HUDEP-2 (cell line): ENCODE measurements at regions not wholly inside any gene's neighbourhood (a gene's known extent, or its start where the extent isn't known, plus 50 kb on each side); places are given as distances from the start of the nearest gene placed in this dataset.

Source experiments
- DNase-seq, 76 experiments: peaks; one replicate each; lab custom pipeline; 2025; ENCODE audit not compliant: unreplicated experiment in 76 of 76; lab: John Stamatoyannopoulos, UW

DNA sequence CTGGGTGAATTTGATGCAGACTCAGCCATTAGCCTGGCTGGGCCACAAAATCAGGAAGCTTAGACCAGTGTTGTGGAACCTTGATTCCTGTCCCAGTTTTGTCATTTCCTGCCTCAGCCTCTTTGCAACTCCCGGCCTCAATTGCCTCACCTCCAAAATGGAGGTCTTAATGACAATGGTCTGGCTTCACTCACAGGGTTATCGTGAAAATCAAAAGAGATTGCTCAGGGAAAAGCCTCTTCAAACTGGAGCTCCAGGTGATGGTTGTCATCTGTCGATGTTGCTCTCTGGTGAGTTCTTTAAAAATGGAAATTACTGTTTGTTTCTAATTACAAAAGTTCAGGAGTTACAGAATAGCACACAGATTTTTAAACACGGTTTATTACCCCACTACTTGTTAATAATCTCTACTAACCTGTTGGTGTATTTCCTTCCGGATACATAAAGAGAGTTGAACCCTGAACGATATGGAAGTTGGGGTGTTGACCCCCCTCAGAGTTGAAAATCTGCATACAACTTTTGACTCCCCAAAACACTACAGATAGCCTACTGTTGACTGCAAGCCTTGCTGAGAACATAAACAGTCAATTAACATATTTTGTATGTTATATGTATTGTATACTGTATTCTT, 109.9 kb upstream of the CPEB4 start:
- no peak for DNase-seq

DNA sequence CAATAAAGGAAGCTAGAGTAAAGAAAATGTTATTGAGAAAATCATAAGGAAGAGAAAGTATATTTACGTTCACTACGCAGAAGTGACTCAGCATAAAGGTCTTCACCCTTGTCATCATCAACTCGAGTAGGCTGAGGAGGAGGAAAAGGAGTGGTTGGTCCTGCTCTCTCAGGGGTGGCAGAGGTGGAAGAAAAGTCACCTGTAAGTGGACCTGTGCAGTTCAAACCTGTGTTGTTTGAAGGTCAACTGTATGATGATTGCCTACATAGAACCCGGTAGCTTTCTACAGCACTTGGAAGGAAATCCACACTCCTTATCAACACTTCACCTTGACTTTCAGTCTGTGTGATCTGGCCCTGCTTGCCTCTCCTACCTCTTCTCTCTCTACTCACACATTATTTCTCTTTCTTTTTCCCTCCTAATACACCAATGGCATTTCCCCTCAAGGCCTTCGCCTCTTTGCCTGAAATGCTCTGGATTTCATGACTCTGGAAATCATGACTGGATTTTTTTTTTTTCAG, 109.3 kb upstream of the CPEB4 start:
- DNase-seq, result no peak

DNA sequence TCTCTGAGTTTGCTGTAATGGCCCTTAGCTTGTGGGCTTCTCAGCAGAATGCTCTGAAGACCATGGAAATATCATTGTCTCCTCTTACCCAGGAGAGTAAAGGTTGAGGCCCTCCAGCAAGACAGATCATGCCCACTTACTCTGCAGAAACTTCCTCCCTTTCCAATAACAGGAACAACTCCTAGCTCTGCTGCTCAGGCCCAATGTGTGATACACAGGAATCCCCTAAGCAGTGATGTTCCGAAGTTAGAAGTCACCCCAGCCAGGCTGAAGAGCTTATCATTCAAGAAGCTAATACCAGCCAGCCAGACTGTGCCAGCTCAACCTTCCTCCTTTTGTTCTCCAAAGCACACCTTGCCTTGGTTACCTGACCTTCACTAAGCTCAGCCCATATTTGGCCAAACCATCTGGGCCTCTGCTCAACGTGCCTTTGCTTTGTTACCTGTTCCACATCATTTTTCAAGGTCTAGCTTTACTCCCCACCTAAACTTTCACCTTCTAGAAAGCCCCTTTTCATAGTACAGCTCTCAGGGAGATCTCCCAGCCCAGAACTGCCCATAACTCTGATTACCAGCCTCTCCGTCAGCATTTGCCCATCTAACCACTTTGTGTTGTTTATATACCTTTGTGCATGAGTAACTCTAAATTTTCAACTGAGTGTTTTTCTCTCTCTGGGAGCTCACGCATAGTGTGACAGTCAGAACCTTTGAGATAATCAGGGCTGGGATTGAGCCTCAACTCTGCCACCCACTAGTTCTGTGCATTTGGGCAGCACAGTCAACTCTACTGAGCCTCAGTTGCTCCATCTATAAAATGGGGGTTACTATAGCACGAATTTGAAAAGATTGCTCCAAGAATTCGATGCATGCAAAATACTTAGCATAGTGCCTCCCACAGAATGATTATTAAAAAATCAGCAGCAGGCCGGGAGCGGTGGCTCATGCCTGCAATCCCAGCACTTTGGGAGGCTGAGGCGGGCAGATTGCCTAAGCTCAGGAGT, 107.6 kb upstream of the CPEB4 start:
- DNase-seq, result no peak

DNA sequence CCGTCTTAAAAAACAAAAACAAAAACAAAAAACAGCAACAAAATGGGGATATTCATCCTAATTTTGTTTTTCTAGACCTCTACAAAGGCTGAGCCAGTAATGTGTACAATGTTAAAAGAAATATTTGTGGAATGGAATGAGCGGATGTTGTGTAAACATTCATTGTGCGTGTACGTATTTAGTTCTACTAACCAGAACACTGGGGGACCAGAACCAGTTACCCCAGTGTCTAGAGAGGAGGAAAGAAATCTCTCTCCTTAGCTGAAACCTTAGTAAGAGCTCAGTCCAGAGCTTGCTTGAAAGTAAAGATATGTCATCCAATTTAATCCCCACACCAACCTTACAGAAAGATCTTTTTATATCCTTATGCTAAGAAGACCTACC, 106.7 kb upstream of the CPEB4 start:
- no peak for DNase-seq

DNA sequence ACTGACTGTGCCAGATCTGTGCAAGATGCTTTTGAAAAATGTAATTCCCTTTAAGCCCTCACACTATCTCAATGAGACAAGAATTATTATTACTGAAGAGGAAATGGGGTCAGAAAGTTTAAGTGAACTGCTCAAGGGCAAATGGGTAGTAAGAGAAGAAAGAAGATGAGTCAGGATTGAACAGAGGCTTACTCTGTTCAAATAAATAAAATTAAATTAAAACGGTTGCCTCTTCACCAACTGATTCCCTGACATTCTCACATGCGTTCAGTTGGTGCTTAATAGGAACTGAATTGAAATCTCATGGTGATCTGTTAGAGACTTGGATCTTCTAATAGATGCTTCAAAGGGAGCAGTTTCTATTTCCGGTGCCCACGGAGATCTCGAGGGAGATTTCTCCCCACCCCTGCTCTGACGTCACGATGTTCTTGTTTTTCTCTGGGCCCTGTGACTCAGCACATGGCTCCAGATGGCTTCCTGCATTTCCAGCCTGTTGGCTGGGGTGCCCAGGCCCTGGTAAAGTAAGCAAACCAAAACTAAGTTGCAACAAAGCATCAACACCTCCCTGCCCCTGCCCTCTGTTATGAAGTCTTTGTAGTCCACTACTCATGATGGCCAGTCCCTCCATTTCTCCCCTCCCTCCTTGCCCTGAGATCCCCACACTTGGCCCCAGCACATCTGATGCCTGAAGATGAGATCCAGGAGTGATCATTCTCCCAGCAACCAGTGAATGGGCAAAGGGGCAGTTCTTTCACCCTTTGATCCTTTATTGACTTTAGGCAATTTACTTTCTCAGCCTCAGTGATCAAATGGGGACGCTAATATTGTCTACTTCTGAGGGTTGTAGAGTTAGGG, 106.1 kb upstream of the CPEB4 start:
- DNase-seq, result peak in 43 of 76 experiments; percentile 9 to 65 (median 27)

DNA sequence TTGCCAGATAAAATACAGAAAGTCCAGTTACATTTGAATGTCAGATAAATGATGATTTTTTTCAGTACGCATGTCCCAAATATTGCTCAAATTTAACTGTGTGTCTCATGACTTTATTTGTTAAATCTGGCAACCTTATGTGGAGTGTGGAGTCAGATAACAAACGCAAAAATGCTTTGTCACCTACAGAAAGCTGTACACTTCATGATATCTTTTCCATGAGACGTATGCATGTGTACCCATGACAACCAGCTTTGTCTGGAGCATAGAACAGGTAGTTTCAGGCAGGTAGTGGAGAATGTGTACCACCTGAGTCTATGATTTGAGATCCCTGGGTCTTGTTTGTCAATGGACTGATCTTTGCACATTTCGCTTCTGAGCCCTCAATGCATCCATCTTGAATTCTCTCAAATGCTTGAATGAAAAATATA, 105.5 kb upstream of the CPEB4 start:
- DNase-seq, result peak in 40 of 76 experiments; percentile 10 to 78 (median 48)

DNA sequence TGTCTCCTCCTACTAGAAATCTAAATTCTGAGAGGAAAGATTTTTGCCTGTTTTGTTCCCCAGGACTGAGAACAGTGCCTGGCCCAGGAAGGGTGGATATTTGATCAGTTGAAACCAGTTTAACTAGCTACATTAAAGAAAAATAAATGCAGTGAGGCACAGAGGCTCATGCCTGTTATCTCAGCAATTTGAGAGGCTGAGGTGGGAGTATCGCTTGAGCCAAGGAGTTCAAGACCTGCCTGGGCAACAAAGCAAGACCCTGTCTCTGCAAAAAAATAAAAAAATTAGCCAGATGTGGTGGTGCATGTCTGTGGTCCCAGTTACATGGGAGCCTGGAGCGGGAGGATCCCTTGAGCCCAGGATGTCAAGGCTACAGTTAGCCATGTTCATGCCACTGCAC, 104.8 kb upstream of the CPEB4 start:
- no peak for DNase-seq

DNA sequence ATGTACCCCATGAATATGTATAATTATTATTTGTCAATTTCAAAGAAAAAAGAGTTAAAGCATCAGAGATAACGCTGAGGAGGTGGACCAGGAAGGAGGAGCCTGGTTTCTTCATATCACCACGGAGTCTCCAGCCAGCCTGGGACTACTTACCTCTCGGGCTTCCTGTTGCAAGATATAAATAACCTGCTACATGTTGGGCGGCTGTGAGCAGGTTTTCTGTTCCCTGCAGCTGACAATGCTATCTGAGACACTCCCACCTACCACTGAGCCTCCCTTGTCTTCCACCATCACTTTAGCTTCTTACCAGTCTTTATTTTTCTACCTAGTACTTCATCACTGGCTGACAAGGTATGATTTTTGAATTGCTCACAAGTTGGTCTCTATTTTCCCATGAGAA, 102.7 kb upstream of the CPEB4 start:
- DNase-seq, result no peak

DNA sequence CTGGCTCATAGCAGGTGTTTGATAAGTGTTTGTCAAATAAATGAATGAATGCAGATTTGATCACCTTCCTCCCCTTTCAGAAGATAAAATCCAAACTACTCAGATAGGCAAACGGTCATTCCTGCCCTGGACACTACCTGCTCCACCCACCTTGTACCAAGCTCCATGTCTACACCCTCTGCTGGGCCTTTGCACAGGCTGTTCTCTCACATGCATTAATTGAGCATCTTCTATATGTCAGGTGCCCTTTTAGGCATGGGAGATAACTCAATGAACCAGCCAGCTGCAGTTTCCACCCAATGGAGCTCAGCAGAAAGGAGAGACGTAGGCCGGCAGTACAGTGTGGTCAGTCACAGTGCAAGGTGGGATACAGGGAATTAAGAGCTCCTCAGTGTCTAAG, 102.3 kb upstream of the CPEB4 start:
- no peak for DNase-seq

DNA sequence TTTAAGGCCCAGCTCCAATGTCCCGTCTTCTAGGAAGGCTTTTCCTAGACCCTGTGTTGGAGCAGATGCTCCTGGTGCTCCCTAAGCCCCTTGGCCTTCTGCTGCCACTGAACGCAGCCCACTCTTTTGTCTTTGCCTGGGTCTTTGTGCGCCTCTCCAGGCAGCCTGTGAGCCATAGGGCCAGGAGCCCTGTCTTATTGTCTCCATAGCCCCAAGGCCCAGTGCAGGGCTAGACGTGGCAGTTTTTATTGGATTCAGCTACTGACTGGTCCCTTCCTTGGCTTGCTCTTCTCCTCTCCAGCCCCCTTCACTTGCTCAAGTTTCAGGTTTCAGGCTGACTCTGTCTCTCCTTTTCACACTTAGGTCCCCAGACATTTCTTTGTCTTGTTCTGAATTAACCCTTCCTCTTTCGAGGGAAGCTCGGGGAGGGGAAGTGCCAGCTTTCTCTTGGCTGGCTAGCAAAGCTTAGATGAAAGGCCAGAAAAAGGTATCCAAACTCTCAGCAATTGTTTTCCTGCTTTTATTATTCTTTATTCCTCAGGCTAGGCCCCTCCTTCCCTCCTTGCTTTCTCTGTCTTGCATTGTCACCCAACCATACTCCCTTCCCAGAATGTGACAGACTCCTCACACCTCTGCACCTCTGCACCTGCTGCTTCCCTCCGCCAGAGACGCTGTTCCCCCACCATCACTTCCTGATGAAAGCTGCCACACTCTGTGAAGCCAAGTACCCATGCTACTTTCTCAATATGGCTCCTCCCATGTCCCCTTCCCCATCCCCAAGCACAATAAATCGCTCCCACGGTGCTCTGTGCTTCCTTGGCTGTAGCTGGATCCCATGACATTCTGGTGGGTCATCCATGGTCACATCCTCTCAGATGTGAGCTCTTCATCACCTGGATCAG, 101.6 kb upstream of the CPEB4 start:
- no peak for DNase-seq

DNA sequence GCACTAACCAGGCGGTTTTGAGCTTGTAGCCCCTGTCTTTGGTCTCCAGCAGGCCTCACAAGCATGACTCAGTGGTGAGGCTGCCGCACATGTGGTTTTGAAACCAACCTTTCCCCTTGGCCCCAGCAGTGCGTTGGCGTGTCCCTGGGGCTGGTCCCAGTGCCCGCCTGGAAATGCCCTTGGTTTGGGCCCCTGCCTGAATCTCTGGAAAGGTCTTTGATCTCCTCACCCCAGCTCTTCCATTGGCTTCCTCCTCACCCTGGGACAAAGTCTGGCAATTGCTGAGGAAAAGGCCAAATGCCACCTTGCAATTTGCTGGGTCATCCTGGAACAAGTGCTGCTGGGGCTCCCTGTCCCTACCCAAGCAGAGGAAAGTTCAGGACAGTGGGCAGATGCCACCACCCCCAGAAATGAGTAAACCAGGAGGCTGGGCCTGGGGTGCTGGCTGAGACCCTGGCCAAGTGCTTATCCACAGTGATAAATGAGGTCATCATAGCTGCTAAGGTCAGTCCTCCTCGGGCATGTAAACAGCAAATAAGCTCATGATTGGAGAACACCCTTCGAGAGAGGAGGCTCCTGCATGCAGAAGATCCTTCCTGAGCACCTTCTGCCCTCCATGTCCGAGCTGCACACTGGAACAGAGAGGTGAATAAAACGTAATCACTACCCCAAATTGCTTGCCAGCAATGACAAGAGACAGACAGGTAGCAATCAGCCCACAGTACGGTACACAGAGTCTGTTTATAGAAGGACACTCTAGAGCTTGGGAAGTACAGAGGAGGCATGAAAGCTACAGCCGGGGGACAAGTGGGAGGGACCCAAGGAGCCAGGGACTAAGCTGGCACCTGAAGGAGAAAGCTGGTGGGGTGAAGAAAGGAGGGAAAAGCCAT, 98.9 kb upstream of the CPEB4 start:
- peak in 9 of 76 experiments; percentile 7 to 31 (median 21) for DNase-seq

DNA sequence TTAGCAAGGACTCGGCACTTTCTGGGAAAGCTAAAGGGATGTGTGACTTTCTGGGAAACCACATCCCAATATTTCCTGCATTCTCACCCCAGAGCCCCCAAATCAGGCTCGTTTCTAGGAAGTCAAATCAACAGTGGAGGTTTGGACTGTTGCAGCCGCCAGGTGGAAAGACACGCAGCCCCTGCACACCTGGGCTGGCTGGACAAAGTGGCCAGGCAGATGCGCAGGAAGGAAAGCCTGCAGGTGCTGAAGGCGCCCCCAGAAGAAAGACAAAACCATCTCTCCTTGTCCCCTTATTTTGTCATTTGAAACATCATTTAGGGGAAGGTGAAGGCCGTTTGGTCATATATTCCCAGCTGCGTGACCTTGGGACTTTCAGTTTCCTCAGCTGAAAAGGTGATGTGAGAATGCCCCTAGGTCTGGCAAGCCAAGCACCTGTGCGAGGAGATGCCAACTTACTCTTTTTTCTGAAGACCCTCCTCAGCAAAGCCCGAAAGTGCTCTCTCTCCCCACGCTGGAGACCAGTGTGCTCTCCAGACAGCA, 97.9 kb upstream of the CPEB4 start:
- DNase-seq, result no peak

DNA sequence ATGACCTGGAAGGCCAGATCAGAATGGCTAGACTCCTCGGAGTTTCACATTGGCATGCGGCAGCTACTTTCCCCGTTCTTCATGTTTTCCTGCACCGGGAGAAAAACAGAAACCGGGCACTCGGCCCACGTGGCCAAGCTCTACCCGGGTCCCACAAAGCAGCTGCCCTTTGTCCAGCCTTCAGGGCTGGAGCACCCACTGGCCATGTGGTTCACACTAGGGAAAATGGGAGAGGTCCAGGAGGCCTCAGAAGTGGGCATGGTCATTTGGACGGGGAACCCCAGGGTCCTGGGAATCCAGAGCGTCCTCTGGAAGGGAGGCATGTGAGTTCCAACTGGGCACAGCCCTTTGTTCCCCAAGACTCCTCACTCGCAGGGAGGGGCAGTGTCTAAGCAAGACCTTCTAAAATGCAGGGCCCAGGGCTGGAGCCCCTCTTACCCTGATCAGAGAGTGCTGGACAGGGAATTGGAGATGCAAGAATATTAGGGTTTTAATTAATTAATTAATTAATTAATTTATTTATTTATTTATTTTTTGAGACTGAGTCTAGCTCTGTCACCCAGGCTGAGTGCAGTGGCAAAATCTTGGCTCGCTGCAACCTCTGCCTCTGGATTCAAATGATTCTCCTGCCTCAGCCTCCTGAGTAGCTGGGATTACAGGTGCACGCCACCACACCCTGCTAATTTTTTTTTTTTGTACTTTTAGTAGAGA, 97.2 kb upstream of the CPEB4 start:
- no peak for DNase-seq

DNA sequence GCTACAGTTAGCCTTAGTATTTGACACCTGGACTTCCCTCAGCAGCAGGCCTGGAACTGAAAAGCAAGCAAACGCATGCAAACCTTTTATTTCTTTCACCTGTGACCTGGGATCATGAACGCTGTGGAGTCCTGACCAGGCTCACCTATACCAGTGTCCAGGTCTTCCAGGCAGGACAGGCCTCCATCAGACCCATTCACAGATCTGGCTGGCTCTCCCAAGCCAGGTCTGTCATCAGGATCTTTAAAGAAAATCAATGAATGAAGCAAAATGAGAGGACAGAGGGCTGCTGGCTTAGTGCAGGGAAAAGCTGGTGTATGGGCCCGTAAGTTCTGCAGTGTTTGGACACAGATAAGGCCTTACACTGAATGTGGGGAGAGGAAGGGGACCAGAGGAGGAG, 96.3 kb upstream of the CPEB4 start:
- DNase-seq, result no peak

DNA sequence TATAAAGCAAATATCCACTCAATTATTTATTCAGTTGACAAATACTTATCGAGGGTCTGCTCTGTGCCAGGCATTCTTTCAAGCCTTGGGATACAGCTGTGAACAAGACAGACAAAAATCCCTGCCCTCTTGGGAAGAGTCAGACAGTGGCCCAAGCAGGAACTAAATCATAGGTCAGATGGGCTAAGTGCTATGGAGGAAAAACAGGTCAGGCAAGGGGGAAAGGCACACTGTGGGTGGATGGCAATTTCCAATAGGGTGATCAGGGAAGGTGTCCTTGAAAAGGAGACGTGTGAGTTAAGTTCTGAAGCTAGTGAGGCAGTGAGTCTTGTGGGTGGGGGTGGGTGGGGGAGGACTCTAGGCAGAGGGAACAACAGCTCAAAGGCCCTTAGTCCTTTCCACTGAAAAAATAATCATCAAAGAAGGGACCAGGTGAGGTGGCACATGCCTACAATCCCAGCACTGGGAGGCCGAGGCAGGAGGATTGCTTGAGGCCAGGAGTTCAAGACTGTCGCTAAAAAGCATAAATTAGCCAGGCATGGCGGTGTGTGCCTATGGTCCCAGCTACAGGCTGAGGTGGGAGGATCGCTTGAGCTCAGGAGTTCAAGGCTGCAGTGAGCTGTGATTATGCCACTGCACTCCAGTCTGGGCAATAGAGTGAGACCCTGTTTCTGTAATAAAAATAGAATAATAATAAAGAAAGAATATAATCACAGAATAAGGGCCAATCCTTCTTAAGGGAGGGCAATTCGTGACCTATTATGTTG, 95.2 kb upstream of the CPEB4 start:
- DNase-seq, result no peak

DNA sequence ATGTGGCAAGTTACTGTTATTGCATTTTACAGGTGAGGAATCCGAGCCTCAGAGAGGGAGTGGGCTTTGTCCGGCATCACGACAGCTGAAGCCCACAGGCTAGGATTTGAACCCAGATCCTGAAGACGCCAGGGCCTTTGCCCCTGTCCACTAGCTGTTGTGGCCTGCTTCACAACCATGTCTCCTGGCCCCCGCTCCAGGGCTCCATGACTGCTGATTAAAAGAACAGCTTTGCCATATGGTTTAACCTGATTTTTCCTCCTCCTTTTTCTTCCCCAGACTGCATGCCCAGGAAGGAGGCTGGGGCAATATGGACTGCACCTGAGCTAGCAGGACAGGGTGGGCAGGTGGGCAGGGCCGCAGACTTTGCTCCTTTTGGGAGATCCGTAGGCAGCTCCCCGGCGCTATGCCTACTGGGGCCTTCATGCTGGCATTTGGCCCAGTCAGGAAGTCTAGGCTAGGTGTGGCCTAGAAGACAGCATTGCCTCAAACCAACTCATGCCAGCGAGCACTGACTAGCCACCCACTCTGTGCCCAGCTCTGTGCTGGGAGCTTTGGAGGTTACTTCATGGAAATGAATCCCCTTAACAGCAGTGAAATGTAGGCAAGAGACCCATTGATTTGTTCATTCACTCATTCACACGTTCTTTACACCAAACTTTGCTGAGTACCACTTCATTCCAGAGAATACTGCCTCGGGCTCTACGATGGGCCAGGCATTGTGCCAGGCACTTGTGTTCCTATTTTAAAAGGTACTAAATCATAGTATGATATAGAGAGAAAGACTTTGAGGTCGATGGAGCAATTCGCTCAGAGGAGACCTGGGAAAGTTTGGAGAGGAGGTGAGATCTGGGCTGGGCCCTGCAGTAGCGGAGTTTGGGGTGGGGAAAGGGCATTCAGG, 94.3 kb upstream of the CPEB4 start:
- DNase-seq, result peak in 4 of 76 experiments; percentile 4 to 19 (median 10)
